NCI-H82 (cell line): ENCODE measurements at regions not wholly inside any gene's neighbourhood (a gene's known extent, or its start where the extent isn't known, plus 50 kb on each side); places are given as distances from the start of the nearest gene placed in this dataset.
A peak's percentile ranks its signal among the peaks of the same experiment; 100 is the strongest.
"Not testable (repeated sequence)": the region's sequence is repeated elsewhere in the genome, so short reads cannot be mapped to it uniquely, and the experiment has no call there.

Experiments used
- DNase-seq: peaks from one replicate; lab custom pipeline; 2025; lab: John Stamatoyannopoulos, UW

- DNase-seq: no peak
Observed at GRCh38 chr11:11004069-11004468, 146.2 kb upstream of the ZBED5 start.

DNA sequence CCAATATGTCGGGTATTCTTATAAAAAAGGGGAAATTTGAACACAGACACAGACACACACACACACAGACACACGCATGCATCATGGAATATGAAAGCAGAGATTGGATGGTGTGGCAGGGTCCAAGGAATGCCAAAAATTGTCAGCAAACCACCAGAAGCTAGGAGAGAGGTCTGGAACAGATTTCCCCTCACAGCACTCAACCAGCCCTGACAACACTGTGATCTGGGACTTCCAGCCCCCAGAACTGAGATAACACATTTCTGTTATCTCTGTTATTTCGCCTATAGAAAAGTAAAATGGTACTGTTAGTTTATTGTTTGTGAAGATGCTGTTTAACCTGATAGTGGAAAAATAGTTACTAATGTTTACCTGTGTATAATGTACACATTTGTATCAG is 145.4 kb upstream of the ZBED5 start:
- DNase-seq: no peak

- DNase-seq: no peak
Observed at GRCh38 chr11:11000579-11001283, 142.9 kb upstream of the ZBED5 start.

DNA sequence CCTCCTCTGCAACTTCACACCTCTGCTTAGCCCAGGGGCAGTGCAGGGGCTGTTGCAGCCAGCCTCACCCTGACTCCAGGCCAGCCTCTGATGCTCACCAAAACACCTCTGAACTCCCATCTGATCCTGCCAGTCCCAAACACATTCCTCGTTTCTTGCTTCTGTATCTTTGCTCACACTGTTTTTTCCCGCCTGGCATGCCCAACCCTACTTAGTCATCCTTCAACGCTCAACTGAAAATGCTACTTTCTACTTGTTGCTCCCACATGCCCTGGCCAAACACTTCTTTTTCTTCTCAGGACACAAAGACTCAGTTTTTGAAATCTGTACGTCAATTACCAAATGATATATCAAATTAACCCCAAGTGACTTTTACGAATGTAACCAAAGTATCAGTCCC is 140.8 kb upstream of the ZBED5 start:
- no peak for DNase-seq

- no peak for DNase-seq
Observed at GRCh38 chr11:10996678-10997077, 138.8 kb upstream of the ZBED5 start.

GRCh38 chr11:10993640-10994039 is 135.8 kb upstream of the ZBED5 start:
- DNase-seq: no peak

GRCh38 chr11:10993186-10993585 is 135.3 kb upstream of the ZBED5 start:
- no peak for DNase-seq

DNA sequence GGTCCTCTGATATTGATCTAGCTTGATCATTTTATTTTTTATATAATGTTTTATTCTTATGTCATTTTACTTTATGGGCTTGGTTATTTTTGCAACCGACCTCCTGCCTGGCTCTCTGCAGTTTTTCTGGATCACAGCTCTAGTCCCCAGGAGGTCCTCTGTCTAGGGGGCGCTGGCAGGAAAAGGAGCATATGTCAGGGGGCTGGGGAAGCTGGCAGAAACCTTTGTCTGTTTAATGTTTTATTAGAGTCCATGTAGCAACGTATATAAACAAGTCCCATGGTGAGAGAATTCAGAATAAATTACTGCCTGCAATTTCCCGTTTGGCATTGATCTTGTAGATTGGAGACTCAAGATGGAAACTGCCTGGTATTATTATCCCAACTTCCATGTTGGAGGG is 133.5 kb upstream of the ZBED5 start:
- no peak for DNase-seq

DNA sequence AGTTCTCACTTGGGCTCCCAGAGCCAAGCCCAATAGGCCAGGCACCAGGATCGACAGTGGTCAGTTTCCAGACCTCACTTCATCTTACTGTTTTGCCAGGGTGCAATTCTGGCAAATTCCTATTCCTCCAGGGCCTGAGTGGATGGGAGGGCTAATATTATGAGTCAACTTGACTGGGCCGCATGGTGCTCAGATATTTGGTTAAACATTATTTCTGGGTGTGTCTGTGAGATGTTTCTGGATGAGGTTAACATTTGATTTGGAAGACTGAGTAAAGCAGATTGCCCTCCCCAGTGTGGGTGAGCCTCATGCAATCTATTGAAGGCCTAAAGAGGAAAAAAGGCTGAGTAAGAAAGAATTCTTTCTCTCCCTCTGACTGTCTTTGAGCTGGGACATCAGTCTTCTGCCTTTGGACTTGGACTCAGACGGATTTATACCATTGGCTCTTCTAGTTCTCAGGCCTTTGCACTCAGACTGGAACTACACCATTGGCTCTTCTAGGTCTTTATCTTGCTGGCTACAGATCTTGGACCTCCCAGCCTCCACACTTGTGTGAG is 132.9 kb upstream of the ZBED5 start:
- DNase-seq: no peak

GRCh38 chr11:10990160-10990559 is 132.3 kb upstream of the ZBED5 start:
- DNase-seq: no peak

GRCh38 chr11:10986006-10986405 is 128.2 kb upstream of the ZBED5 start:
- no peak for DNase-seq

GRCh38 chr11:10984742-10985141 is 126.9 kb upstream of the ZBED5 start:
- DNase-seq: no peak

DNA sequence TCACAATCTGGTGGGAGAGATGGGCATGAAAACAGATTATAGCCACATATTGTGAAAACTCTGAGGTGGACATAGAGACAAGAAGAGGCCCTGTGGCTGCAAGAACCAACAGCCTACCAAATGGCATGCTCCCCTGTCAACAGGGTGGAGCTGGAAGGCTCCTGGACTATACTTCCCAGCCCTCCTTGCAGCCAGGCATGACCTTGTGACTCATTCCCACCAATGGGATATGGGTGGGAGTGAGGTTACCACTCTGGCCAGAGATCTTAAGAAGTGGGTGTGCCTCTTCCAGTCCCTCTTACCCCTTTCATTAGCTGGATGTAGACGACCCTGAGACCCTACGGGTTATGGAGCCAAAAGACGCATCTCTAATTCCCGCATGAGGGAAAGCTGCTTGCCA is 126.4 kb upstream of the ZBED5 start:
- DNase-seq: peak; percentile 27

- DNase-seq: peak; percentile 80
Observed at GRCh38 chr11:10982704-10983510, 125.1 kb upstream of the ZBED5 start.

GRCh38 chr11:10979529-10979928 is 121.7 kb upstream of the ZBED5 start:
- DNase-seq: no peak

DNA sequence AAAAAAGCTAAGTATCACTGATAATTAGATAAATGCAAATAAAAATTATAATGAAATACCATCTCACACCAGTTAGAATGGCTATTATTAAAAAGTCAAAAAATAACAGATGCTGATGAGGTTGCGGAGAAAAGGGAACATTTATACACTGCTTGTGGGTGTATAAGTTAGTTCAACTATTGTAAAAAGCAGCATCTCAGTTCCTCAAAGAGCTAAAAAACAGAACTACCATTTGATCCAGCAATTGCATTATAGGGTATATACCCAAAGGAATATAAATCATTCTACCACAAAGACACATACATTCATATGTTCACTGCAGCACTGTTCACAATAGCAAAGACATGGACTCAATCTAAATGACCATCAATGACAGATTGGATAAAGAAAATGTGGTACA is 120.3 kb upstream of the ZBED5 start:
- DNase-seq: no peak

DNA sequence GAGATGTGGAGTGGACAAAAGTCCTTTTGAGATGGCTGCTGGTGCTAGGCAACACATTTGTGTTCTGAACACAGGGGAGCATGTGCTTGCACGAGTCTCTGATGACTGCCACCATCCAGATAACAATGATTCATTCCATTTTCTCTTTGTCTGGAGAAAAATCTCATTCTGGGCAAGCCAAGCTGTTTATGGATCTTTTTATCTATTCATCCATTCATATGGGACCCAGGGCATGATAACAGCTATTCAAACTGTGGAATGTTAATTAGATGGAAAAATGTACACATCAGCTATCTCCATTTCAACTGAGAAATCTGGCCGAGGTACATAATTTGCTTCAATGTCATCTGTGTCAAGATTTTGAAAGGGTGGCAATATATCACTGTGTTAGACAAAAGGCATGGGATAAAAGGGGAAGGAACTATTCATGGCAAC is 117.5 kb upstream of the ZBED5 start:
- DNase-seq: no peak

DNA sequence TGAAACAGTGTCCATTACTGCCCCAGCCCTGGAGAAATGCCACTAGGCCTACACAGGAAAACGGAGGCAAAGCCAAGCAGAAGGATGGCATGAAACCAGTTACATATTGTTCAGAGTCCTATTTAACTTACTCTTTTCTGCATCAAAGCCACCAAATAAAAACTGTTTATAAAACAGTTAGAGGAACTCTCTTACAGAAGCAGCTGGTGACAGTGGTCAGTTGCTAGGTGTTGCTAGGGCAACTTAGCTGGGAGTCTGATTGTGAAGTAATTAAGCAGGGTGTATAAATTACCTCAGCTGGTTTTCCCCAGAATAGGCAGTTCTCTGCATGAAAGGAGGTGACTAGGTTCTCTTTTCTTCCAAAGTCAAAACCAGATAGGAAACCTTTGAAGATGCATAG is 115.6 kb upstream of the ZBED5 start:
- DNase-seq: peak; percentile 25

- no peak for DNase-seq
Observed at GRCh38 chr11:10970926-10971325, 113.1 kb upstream of the ZBED5 start.

DNA sequence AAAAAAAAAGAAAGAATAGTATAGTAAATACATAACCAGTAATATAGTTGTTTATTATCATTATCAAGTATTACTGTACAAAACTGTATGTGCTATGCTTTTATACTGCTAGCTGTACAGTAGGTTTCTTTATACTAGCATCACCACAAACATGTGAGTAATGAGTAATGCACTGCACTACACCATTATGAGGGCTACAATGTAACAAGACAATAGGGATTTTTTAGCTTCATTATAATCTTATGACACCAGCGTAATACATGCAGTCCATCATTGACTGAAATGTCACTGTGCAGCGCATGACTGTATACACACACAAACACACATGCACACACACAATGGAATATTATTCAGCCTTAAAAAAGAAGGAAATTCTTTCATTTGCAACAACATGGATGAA is 111.5 kb upstream of the ZBED5 start:
- no peak for DNase-seq

- DNase-seq: not testable (repeated sequence)
Observed at GRCh38 chr11:10956884-10957283, 99.0 kb upstream of the ZBED5 start.

GRCh38 chr11:10955616-10956015 is 97.8 kb upstream of the ZBED5 start:
- no peak for DNase-seq

- no peak for DNase-seq
Observed at GRCh38 chr11:10954184-10954583, 96.3 kb upstream of the ZBED5 start.
